ENCODE measurements at regions not wholly inside any gene's neighbourhood (a gene's known extent, or its start where the extent isn't known, plus 50 kb on each side); places are given as distances from the start of the nearest gene placed in this dataset.

DNA sequence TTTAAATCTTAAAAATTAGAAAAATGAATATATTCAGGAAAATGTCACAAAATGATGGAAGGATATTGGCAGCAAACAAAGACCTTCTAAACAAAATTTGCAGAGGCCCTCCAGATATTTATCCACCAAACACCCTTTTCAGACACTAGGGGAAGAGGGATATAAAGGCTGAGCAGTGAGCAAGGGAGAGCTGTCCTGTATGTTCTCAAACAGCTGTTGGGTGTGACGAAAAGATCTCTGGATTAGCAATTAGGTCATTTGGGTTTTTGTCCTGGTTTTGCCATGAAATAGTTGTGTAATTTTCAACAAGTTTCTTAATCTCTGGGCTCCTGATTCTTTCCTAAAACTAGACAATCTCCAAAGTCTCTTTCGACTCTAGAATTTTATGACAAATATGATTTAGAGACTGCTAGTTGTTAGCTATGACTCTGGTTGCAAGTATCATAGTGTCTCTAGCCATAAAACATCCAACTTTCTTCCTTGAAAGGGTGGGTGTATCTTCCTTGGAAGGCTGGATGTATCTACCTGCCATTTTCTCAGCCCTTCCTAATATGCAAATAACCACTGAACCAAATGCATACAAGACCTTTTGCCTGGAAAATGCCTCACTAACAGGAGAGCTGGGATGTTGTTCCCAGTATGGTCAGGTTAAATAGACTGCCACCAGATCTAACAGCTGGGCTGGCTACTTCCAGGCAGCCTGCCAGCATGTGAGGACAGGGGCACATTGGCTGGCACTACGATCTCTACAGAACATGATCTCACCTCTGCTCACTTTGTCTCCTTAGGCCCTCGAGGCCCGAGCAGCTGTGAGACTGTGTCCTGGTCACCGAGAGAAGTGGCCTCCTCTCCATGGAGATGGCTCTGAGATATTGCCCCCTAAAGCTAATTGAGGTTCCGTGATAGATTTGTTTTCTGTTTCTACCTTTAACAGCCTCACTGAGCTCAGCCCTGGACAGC, 225.5 kb upstream of the JADE1 start:
- no peak for DNase-seq (ENCODE audit: low spot score)
- in situ Hi-C loops (cut with HindIII; ENCODE audit: low sequenced_read_pairs): no loop called here

DNA sequence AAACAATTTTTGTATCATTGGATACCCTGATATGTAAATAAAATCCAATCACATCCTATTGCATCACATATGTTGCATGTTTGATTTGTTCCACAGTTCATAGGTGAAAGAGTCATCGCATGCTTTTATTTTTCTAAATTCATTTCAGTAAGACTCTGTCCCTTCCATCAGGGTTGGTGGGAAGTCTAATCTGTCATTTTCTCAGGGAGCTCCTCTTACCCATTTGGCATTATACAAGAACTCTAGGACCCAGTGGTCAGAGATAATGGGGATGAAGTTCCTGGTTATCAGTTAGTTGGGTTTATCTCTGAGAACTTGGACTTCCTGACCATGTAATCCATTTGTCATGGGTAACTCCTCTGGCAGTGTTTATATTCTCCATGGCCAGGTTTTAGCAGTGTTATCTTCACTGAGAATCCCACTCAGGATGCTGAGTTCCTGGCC, 227.1 kb upstream of the JADE1 start:
- DNase-seq (ENCODE audit: low spot score): no peak
- in situ Hi-C loops (cut with HindIII; ENCODE audit: low sequenced_read_pairs): no loop called here

DNA sequence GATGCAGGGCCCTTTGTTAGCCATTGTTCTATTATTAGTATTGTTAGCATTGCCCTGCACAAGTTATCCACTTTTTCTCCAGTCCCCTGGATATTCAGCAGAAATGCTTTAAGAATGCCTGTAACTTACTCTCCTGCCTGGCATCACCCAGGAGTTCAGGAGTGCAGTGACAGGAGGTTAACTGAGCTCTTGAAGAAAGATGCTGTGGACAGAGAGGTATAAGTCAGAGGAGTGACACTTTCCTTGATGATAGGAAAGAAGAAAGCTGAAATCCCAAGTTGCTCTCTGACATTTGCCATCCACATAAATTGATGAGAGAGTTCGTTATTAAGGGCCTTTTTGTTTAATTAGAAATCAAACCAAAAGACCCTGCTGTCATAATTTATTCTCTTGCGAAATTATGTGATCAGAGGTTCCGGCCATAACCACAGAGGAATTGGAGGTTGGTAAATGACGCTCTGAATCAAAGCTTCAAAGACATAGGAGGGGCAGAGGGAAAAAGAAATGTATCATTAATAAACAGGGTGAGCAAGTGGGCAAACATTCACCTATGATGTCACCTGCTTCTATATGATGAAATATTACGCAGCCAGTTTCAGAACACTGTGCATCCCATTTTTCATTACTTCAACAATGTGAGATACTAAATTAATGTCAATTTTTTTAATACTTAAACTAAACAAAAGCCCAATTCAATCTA, 230.2 kb upstream of the JADE1 start:
- in situ Hi-C loops (cut with HindIII; ENCODE audit: low sequenced_read_pairs): no loop called here
- DNase-seq (ENCODE audit: low spot score): no peak

DNA sequence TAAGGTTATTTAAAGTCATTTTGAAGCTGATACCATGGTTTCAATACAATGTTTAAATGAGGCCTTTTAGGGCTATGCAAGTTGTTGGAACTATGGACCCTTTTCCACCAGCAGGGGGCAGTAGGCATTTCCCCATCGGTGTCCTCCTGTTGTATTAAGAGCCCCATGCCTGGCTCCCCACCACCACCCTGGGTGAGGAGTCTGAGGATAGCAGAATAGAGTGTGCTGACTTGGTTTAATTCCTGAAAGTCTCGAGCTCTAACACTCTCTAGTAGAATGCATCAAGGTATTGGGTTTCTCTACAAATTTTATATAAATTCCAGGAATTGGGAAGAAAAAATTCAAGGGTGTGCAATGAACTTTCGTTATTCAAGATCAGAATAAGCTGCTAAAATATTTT, 234.8 kb upstream of the JADE1 start:
- in situ Hi-C loops (cut with HindIII; ENCODE audit: low sequenced_read_pairs): no loop called here
- DNase-seq (ENCODE audit: low spot score): peak; percentile 29

DNA sequence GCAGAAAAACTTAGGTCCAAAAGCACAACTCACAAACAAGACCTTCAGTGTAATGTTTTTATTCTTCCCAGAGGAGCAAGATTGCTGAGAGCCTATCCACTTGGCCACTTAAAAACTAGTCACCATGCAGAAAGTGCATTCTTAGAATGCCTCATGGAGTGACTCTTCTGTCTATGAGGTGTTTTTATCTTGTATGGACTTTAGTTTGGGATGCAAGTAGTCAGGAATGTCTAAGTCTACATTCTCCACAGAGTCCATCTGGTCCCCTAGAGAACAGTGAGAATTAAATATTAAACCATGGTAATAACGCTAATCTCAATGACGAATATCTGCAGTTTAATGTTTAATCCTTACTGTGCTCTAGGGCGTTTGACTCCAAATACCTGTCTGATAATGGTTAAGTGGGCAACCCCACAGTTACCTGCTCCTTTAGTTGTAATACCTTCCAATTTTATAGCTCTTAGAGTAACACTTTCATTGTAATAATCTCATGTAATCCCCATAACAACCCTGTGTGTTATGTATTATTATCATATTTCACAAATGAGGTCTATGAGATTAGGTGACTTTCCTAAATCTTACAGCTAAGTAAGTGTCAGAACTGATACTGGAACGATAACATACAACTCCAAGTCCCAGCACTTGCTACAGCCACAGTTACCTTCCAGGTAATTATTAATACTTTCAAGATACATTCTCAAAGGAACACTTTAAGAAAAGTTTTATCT, 235.6 kb upstream of the JADE1 start:
- in situ Hi-C loops (cut with HindIII; ENCODE audit: low sequenced_read_pairs): no loop called here
- no peak for DNase-seq (ENCODE audit: low spot score)

DNA sequence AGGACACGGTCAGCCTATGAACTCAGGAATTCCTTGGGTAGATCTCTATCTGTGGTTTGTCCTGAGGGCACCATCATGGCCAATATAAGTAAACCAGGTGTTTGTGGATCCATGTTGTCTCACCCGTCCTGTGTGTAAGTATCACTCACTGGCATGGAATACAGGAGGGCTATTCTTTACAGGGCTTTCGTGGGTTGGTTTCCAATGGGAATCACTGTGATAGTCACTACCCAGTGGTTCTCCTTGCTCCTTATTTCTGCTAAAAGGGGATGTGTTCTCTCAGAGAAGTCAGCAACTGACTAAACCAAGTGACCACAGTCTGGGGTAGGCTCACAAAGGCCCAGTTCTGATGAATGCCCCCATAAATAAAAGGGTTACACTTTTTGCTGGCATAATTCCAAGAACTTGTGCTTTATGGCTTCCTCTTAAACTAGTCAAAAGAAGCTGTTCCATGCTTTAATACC, 236.7 kb upstream of the JADE1 start:
- DNase-seq (ENCODE audit: low spot score): no peak
- in situ Hi-C loops (cut with HindIII; ENCODE audit: low sequenced_read_pairs): no loop called here

DNA sequence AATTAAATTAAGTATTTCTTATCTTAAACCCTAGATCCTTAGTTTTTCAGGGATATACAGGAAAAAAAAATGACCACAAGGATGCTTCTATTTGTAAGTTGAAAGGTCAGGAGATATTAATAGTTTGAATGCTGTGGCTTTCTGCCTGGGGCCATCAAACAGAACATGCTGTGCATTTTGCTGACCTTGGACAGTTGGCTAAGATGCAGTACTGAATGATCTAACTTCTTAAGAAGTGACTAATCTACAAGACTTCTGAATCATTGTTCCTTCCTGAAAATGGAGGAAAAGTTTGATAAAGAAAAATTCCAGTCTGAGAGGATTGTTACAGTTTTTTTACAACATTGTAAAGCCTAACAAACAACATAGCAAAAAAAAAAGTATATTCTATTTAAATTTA, 237.8 kb upstream of the JADE1 start:
- in situ Hi-C loops (cut with HindIII; ENCODE audit: low sequenced_read_pairs): no loop called here
- no peak for DNase-seq (ENCODE audit: low spot score)

DNA sequence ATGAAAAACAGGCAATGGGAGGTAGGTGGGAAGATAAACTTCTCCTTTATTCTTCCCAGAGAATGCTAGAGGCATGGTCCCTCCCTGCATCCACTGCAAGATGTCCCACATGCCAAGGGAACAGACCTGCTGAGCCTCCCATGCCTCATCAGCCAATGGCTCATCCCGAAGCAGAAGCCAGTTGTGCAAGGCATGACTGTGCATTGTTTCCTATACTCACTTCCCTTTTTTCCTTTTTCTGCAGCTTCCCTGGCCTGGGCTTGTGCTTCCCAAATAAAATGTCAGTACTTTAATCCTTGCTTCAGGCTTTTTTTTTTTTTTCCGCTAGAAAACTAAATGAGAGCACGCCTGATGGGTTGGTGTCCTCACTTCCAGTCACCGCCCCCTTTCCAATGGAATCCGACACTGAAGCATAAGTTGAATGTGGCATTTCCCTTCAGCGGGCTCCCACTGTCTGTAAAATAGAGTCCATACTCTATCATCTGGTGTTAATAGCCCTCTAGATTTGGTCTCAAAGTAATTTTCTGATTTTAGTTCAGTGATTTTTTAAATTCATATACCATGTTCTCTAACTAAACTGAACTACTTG, 239.0 kb upstream of the JADE1 start:
- no peak for DNase-seq (ENCODE audit: low spot score)
- in situ Hi-C loops (cut with HindIII; ENCODE audit: low sequenced_read_pairs): no loop called here

DNA sequence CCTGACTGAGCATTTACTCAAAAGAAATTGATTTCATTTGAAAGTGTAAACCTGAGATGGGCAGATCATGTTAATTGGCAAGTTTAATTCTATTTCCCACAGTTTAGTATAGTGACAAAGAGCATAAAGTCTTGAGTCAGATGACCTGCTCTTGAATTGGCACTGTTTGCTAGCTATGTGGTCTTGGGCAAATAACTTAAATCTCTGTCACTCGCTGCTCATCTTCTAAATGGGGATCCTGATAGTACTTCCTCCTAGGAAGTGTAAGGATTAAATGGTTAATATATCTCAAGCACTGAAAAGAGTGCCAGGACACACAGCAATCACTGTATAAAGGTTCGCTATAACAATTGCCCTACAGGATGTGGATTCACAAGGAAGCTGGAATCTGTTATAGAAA, 242.8 kb upstream of the JADE1 start:
- DNase-seq (ENCODE audit: low spot score): no peak
- in situ Hi-C loops (cut with HindIII; ENCODE audit: low sequenced_read_pairs): no loop called here

DNA sequence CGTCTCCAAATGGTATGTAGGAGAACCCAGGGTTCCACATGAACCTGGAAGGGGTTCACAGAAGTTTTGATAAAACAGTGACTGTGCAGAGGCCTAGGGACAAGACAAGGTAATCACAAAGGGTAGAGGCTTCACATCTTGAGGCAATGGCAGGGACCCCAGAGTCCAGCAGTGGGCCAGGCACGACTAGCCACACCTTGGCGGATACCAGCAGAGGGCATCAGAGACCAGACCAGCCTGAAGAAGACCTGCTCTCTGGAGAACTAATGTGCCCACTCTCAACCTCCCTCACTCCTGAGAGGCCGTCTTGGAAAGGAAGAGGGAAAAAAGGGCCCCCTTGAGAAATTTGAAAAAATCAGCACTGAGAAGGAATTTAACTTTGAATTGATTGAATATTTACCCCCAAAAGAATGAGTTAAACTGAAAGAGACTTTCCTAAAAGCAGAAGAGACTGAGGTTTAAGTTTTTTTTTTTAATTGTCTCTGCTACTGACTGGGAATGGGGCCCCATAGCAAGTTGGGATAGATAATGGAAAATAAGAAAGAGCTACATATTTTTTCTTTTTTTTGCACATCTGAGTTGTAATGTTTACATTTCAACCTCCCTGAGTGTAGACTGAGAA, 243.8 kb upstream of the JADE1 start:
- DNase-seq (ENCODE audit: low spot score): peak; percentile 26
- in situ Hi-C loops (cut with HindIII; ENCODE audit: low sequenced_read_pairs): no loop called here

DNA sequence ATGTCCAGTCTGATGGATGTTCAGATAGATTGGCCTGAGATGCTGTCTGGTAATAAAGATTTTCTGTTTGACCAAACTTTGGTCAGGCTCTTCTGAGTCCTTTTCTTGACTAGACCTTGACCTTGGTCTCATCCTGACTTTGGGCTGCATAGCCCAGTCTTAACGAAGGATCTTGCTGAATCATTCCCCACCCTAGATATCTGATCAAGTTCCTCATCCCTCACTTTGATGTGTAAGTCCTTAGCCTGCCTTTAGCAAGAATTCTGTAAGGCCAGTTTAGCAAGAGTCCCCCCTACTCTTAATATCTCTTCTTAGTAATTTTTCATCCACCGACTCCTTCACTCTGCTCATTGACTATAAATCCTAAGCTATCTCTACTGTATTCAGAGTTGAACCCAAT, 244.4 kb upstream of the JADE1 start:
- DNase-seq (ENCODE audit: low spot score): no peak
- in situ Hi-C loops (cut with HindIII; ENCODE audit: low sequenced_read_pairs): no loop called here

DNA sequence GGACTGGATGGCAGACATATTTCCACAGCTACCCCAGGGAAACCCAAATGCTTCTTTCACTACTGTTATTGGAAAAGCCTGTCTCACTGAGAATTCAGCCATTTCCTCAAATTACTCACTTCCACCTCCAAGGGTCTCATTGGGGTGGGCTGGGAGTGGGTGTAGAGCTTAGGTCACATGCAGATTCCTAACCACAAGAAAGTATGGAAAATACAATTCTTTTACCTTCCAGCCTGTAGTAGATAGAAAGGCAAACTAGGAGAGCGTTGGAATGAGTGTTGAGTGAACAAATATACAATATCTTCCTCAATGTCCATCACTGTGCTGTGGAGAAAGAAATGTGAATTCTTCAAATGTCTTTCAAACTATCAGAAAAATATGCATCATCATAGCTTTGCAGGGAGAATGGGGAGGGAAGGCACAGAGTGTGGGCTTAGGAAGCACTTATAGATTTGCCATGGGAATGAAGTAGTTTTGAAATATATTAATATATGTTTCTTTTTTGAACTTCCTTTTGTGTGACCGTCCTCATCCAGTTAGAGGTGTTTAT, 245.3 kb upstream of the JADE1 start:
- no peak for DNase-seq (ENCODE audit: low spot score)
- in situ Hi-C loops (cut with HindIII; ENCODE audit: low sequenced_read_pairs): no loop called here

DNA sequence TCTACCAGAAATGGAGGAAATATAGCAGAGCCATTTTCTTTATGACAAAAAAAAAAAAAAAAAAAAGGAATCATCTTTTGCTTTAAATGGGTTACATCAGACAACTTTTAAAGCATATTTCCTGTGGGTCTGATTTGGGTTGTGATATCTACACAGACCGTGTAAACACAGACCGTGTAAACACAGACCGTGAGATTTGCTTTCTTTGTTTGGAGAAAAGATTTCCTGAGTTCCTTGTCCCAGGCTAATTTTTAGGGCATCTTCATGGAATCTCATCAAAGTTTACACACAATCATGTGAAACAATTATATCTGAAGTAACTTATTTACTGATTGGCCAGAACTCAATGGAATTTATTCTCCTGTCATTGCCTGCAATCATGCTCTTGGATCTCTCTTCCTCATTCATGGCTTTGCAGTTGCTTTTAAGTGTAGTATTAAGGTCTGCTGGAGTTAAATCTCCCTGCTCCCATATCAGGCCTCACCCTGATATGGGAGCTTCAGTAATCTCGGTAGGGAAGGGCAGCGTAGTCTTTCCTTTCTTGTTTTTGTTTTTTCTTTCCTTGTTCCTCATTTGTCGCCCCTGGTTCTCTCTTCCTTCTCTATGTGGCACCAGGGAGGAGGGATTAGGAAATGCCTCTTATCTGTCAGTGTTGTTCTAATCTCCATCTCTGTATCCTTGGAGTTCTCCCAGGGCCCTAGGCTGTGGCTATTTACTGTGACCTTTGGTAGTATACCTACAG, 248.6 kb upstream of the JADE1 start:
- DNase-seq (ENCODE audit: low spot score): no peak
- in situ Hi-C loops (cut with HindIII; ENCODE audit: low sequenced_read_pairs): no loop called here

DNA sequence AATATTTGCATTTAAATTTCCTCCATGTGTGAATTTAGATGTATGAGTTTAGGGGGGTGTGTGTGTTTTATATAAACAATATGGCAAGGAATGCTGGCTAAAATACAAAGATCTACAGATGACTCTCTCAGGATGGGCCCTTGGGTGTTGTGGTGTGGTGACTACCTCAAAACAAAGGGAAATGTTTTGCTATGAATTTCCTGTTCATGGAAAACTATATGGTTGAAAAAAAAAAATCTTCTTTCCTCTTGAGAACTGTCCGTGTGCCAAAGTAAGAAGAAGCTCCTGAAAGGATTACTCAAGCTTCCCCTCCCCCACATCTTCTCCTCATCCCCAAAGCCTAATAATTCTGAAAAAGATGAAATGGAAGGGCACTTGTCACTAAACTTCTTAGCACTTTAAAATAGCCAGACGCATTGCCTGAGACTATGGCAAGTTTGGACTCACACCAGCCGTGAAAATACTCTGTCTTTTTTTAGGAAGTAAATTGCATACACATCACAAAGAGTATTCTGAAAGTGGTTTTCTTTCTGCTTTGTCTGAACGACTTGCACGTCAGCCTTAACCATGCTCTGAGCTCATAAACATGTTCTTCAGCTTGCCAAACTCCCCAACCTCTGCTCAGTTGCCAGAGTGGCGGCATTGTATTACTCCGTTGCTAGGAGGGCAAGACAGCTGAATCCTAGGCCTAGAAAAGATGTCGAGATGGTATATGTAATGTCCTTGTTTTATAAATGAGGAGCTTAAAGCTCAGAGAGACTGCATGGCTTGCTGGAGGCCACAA, 250.4 kb upstream of the JADE1 start:
- in situ Hi-C loops (cut with HindIII; ENCODE audit: low sequenced_read_pairs): no loop called here

DNA sequence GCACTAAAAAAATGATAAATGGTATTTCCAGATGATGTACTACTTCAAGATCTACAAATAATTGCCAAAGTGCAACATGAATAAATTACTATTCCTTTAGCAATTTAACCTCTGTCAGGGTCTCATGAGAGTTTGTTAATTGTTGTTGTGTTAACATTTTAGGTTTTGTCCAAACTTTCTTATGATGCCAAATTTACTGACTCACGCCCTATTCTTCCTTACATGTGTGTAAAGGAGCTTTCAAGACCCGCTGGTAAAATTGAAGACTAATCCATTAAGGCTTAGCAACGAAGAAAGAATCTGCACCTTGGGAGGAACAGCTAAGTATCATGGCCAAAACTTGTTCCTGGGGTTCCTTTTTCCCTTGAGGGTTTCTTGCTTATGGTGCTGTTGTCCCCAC, 252.7 kb upstream of the JADE1 start:
- DNase-seq (ENCODE audit: low spot score): no peak
- in situ Hi-C loops (cut with HindIII; ENCODE audit: low sequenced_read_pairs): no loop called here

More for the DNA sequence above, 250.4 kb upstream of the JADE1 start:
- no peak for DNase-seq (ENCODE audit: low spot score)

DNA sequence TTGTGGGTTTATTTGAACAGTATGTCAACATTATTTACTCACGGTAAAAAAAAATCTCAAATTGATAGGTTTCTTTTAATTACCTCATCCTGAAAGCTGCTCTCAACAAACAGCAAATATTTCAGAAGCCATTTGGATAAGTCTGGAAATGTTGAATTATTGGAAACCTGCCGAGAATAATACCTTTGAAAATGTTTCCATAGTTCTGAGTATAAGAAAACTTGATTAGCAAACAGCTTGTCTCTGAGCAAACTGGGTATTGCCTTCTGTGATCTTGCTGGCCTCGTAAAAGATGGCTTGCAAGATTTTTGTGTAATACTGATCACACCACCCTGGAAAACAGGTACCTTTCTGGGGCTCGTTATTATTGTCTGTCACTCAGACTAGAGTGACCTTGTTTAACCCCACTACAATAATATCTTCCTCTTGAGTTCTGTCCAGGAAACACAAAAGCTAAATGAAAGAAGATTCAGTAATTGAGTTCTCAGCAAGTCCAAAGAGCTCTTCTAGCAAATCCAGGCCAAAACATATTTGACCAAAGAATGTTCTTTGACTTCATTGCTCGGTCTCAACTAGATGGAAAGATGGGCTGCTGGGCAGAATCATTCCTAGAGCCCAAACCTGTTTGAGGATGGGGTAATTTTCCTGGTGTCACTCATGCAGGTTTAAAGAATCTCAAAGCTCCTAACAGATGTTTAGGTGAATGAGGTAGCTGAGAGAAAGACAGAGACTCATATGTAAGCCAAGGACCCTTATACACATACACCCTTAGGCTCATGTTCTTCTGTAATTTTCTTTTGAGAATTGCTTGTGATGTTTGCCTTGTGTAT, 255.6 kb upstream of the JADE1 start:
- peak; percentile 34 for DNase-seq (ENCODE audit: low spot score)
- in situ Hi-C loops (cut with HindIII; ENCODE audit: low sequenced_read_pairs): no loop called here

DNA sequence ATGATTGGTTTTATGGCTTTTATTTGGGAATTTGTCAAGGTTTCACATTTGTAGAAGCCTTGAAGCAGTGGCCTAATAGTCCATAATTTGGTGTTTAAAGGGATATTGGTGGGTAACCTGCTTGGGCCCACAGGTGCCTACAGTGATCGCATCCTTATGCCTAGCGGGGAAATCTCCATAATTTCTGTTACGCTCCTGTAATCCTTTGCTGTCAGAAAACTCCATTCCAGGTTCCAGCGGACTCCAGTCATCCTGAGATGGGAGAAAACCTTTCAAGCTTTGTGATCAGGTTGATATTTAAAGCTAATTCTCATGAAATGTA, 257.0 kb upstream of the JADE1 start:
- DNase-seq (ENCODE audit: low spot score): no peak
- in situ Hi-C loops (cut with HindIII; ENCODE audit: low sequenced_read_pairs): no loop called here
